Ovary (tissue), 3 donors: ENCODE measurements at regions not wholly inside any gene's neighbourhood (a gene's known extent, or its start where the extent isn't known, plus 50 kb on each side); places are given as distances from the start of the nearest gene placed in this dataset.

Experiments
- EP300 ChIP-seq: sonication (generic); formaldehyde crosslinking; IDR thresholded peaks from one replicate; pipeline ENCODE4 v1.6.1; 2017; ENCODE audit warnings: antibody characterized with exemption
- POLR2A ChIP-seq: fragments of 450-650 bp; IDR thresholded peaks from one replicate; pipeline ENCODE4 v1.6.1; 2017; ENCODE audit warnings: antibody characterized with exemption, mild to moderate bottlenecking, moderate library complexity
- TF ChIP-seq, protein P1 (sequence below), 3 donors: fragments of 450-650 bp in 2 of 3; fragments of 200-600 bp in 1 of 3; IDR thresholded peaks; one replicate each; pipeline versions ENCODE4 v1.5.1 to v1.8.0; 2016 to 2022; ENCODE audit warnings: antibody characterized with exemption in 3 of 3, mild to moderate bottlenecking in 1 of 3
- donor health status: DM: no; HTN: no; CAD: no.

DNA sequence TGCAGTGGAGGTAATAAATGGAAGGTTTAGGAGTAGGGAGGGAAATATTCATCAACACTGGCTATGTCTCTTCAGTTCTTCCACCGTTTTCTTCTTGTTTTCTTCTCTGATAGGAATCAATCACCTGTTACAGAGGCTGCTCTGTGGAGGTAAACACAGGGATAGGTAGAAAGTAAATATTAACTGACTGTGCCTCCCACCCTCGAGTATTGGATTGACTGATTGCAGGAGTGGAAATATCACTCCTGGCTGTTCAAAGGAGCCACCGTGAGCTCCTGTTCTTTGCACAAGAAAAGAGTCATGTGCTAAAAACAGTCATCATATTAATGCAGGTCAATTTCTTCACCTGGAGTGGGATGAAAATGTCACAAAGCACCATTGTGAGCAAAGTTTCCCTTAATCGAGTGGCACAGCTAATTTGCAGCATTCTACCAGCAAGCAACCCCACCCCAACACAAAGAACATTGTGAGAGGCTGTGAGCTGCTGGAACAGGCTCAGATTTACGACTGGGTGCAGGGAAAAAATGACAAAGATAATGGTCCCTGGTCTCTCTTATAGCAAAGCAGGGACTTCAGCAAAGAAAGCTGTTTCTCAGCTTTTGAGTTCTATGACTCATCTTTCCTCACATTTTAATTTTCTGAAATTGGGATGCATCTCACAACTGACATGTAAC is 113.7 kb upstream of the TSPAN5 start:
- TF ChIP-seq, protein P1, sequence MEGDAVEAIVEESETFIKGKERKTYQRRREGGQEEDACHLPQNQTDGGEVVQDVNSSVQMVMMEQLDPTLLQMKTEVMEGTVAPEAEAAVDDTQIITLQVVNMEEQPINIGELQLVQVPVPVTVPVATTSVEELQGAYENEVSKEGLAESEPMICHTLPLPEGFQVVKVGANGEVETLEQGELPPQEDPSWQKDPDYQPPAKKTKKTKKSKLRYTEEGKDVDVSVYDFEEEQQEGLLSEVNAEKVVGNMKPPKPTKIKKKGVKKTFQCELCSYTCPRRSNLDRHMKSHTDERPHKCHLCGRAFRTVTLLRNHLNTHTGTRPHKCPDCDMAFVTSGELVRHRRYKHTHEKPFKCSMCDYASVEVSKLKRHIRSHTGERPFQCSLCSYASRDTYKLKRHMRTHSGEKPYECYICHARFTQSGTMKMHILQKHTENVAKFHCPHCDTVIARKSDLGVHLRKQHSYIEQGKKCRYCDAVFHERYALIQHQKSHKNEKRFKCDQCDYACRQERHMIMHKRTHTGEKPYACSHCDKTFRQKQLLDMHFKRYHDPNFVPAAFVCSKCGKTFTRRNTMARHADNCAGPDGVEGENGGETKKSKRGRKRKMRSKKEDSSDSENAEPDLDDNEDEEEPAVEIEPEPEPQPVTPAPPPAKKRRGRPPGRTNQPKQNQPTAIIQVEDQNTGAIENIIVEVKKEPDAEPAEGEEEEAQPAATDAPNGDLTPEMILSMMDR (IDR thresholded peaks at IDR 0.05) = no peak
- no peak for TF ChIP-seq POLR2A
- TF ChIP-seq EP300 = no peak
